ENCODE measurements at regions not wholly inside any gene's neighbourhood (a gene's known extent, or its start where the extent isn't known, plus 50 kb on each side); places are given as distances from the start of the nearest gene placed in this dataset.

GRCh38 chr12:24475337-24475736 lies 473.6 kb downstream of the BCAT1 start:
- Histone ChIP-seq H3K9me3 (ENCODE audit: low read length) (no peaks in the 10 kb centered on the region), H3K9ac (ENCODE audit: low read length) (no peak overlapping the region), H3K27me3 (ENCODE audit: insufficient read depth, low read length) (no peaks in the 10 kb centered on the region), H3K4me3 (ENCODE audit: low read depth, low read length, poor library complexity, severe bottlenecking) (no peak overlapping the region), H3F3A (ENCODE audit: insufficient read depth, low read length) (no peaks in the 10 kb centered on the region), H3K36me3 (ENCODE audit: insufficient read depth, low read length) (no peaks in the 10 kb centered on the region), H4K20me1 (ENCODE audit: insufficient read depth, low read length) (no peaks in the 10 kb centered on the region), H3K79me2 (ENCODE audit: insufficient read depth, low read length) (no peaks in the 10 kb centered on the region), H3K27ac (ENCODE audit: low read depth, low read length, poor library complexity, severe bottlenecking) (no peak overlapping the region), H3K9me2 (ENCODE audit: low read depth, low read length) (no peaks in the 10 kb centered on the region), H3K4me1 (ENCODE audit: insufficient read depth, low read length, severe bottlenecking) (no peaks in the 10 kb centered on the region), H3K4me2 (ENCODE audit: low read length) (no peak overlapping the region), H2AFZ (ENCODE audit: low read length) (no peak overlapping the region)
- no peak for TF ChIP-seq CTCF (IDR thresholded peaks at IDR 0.05; ENCODE audit: low read length)
- TF ChIP-seq EZH2 (IDR thresholded peaks at IDR 0.05; ENCODE audit: borderline replicate concordance, low read length), result no peak

- Histone ChIP-seq H3K79me2 (ENCODE audit: insufficient read depth, low read length) (no peaks in the 10 kb centered on the region), H3K9me2 (ENCODE audit: low read depth, low read length) (no peaks in the 10 kb centered on the region), H3K4me1 (ENCODE audit: insufficient read depth, low read length, severe bottlenecking) (no peaks in the 10 kb centered on the region), H3K4me3 (ENCODE audit: low read depth, low read length, poor library complexity, severe bottlenecking) (no peak overlapping the region), H3K9ac (ENCODE audit: low read length) (no peak overlapping the region), H2AFZ (ENCODE audit: low read length) (no peak overlapping the region), H3F3A (ENCODE audit: insufficient read depth, low read length) (no peaks in the 10 kb centered on the region), H3K4me2 (ENCODE audit: low read length) (no peak overlapping the region), H3K9me3 (ENCODE audit: low read length) (no peaks in the 10 kb centered on the region), H3K27ac (ENCODE audit: low read depth, low read length, poor library complexity, severe bottlenecking) (no peak overlapping the region), H4K20me1 (ENCODE audit: insufficient read depth, low read length) (no peaks in the 10 kb centered on the region), H3K36me3 (ENCODE audit: insufficient read depth, low read length) (no peaks in the 10 kb centered on the region), H3K27me3 (ENCODE audit: insufficient read depth, low read length) (no peaks in the 10 kb centered on the region)
- TF ChIP-seq EZH2 (IDR thresholded peaks at IDR 0.05; ENCODE audit: borderline replicate concordance, low read length), result no peak
- no peak for TF ChIP-seq CTCF (IDR thresholded peaks at IDR 0.05; ENCODE audit: low read length)
Measured at GRCh38 chr12:24473097-24473496, 475.8 kb downstream of the BCAT1 start.

- Histone ChIP-seq H4K20me1 (ENCODE audit: insufficient read depth, low read length) (no peaks in the 10 kb centered on the region), H3K4me2 (ENCODE audit: low read length) (no peak overlapping the region), H3K27me3 (ENCODE audit: insufficient read depth, low read length) (no peaks in the 10 kb centered on the region), H2AFZ (ENCODE audit: low read length) (no peak overlapping the region), H3K4me3 (ENCODE audit: low read depth, low read length, poor library complexity, severe bottlenecking) (no peak overlapping the region), H3K27ac (ENCODE audit: low read depth, low read length, poor library complexity, severe bottlenecking) (no peak overlapping the region), H3K36me3 (ENCODE audit: insufficient read depth, low read length) (no peaks in the 10 kb centered on the region), H3F3A (ENCODE audit: insufficient read depth, low read length) (no peaks in the 10 kb centered on the region), H3K9ac (ENCODE audit: low read length) (no peak overlapping the region), H3K9me2 (ENCODE audit: low read depth, low read length) (no peaks in the 10 kb centered on the region), H3K79me2 (ENCODE audit: insufficient read depth, low read length) (no peaks in the 10 kb centered on the region), H3K4me1 (ENCODE audit: insufficient read depth, low read length, severe bottlenecking) (no peaks in the 10 kb centered on the region), H3K9me3 (ENCODE audit: low read length) (no peaks in the 10 kb centered on the region)
- no peak for TF ChIP-seq CTCF (IDR thresholded peaks at IDR 0.05; ENCODE audit: low read length)
- no peak for TF ChIP-seq EZH2 (IDR thresholded peaks at IDR 0.05; ENCODE audit: borderline replicate concordance, low read length)
Measured at GRCh38 chr12:24470050-24470449, 478.9 kb downstream of the BCAT1 start.
